SKM-1 (cell line): ENCODE measurements at regions not wholly inside any gene's neighbourhood (a gene's known extent, or its start where the extent isn't known, plus 50 kb on each side); places are given as distances from the start of the nearest gene placed in this dataset.

ENCODE experiments used
- DNase-seq: peaks from one replicate; lab custom pipeline; 2025; ENCODE audit not compliant: unreplicated experiment; lab: John Stamatoyannopoulos, UW

- DNase-seq: no peak
Observed at GRCh38 chr13:104764600-104764999, 1698.4 kb upstream of the SLC10A2 start.

GRCh38 chr13:104759069-104759468 lies 1692.9 kb upstream of the SLC10A2 start:
- DNase-seq: no peak

- DNase-seq: no peak
Observed at GRCh38 chr13:104757712-104758111, 1691.5 kb upstream of the SLC10A2 start.

- DNase-seq: no peak
Observed at GRCh38 chr13:104750377-104750776, 1684.2 kb upstream of the SLC10A2 start.

- DNase-seq: no peak
Observed at GRCh38 chr13:104740641-104741222, 1674.5 kb upstream of the SLC10A2 start.

- no peak for DNase-seq
Observed at GRCh38 chr13:104737713-104738112, 1671.5 kb upstream of the SLC10A2 start.

GRCh38 chr13:104733427-104733826 lies 1667.2 kb upstream of the SLC10A2 start:
- no peak for DNase-seq

- DNase-seq: no peak
Observed at GRCh38 chr13:104715111-104715510, 1648.9 kb upstream of the SLC10A2 start.

GRCh38 chr13:104705031-104705750 lies 1639.0 kb upstream of the SLC10A2 start:
- no peak for DNase-seq

- no peak for DNase-seq
Observed at GRCh38 chr13:104701591-104701990, 1635.4 kb upstream of the SLC10A2 start.

- no peak for DNase-seq
Observed at GRCh38 chr13:104694397-104694796, 1628.2 kb upstream of the SLC10A2 start.

GRCh38 chr13:104693126-104693525 lies 1626.9 kb upstream of the SLC10A2 start:
- DNase-seq: no peak

- no peak for DNase-seq
Observed at GRCh38 chr13:104691767-104692467, 1625.7 kb upstream of the SLC10A2 start.

- no peak for DNase-seq
Observed at GRCh38 chr13:104686484-104686883, 1620.3 kb upstream of the SLC10A2 start.

GRCh38 chr13:104683789-104684188 lies 1617.6 kb upstream of the SLC10A2 start:
- DNase-seq: no peak

GRCh38 chr13:104678161-104678560 lies 1611.9 kb upstream of the SLC10A2 start:
- no peak for DNase-seq

GRCh38 chr13:104671901-104672300 lies 1605.7 kb upstream of the SLC10A2 start:
- DNase-seq: no peak

GRCh38 chr13:104657196-104657595 lies 1591.0 kb upstream of the SLC10A2 start:
- no peak for DNase-seq

- no peak for DNase-seq
Observed at GRCh38 chr13:104650431-104650830, 1584.2 kb upstream of the SLC10A2 start.

GRCh38 chr13:104648291-104648690 lies 1582.1 kb upstream of the SLC10A2 start:
- DNase-seq: no peak

- no peak for DNase-seq
Observed at GRCh38 chr13:104645786-104646185, 1579.6 kb upstream of the SLC10A2 start.

- DNase-seq: no peak
Observed at GRCh38 chr13:104641309-104641708, 1575.1 kb upstream of the SLC10A2 start.
